Gastroesophageal sphincter (tissue), 3 donors: ENCODE measurements at regions not wholly inside any gene's neighbourhood (a gene's known extent, or its start where the extent isn't known, plus 50 kb on each side); places are given as distances from the start of the nearest gene placed in this dataset.

Experiments used
- EP300 ChIP-seq: sonication (generic); formaldehyde crosslinking; IDR thresholded peaks from one replicate; pipeline ENCODE4 v1.6.1; 2017; ENCODE audit warnings: antibody characterized with exemption, mild to moderate bottlenecking
- POLR2A ChIP-seq, 2 donors: fragments of 450-650 bp; IDR thresholded peaks; one replicate each; pipeline ENCODE4 v1.6.1; 2017; ENCODE audit warnings: antibody characterized with exemption in 2 of 2, mild to moderate bottlenecking in 2 of 2, moderate library complexity in 1 of 2
- POLR2AphosphoS5 ChIP-seq: sonication (generic); formaldehyde crosslinking; IDR thresholded peaks from one replicate; pipeline ENCODE4 v1.6.1; 2017; ENCODE audit warnings: antibody characterized with exemption
- TF ChIP-seq, protein P1 (sequence below), 4 experiments: fragments of 200-600 bp in 2 of 4; fragments of 450-650 bp in 2 of 4; sonication (generic) in 1 of 4; IDR thresholded peaks; one replicate each; pipeline ENCODE4 v1.5.1; 2017 to 2019; ENCODE audit warnings: antibody characterized with exemption in 4 of 4, mild to moderate bottlenecking in 2 of 4, moderate library complexity in 2 of 4

DNA sequence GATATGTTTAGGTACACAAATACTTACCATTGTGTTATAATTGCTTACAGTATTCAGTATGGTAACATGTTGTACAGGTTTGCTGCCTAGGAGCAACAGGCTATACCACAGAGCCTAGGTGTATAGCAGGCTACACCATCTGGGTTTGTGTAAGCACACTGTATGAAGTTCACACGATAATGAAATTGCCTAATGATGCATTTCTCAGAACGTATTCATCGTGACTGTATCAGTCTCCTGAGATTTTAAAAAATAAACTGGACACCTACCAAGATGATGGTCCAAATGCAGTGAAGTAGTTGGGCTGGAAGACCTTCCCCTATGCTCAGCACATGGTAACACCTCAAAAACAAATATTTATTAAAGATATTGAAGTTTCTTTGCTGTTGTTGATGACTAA is 103.3 kb upstream of the NFIB start:
- TF ChIP-seq POLR2A (IDR thresholded peaks at IDR 0.05) (no peak), POLR2AphosphoS5 (no peak), EP300 (no peak)
- TF ChIP-seq, protein P1, sequence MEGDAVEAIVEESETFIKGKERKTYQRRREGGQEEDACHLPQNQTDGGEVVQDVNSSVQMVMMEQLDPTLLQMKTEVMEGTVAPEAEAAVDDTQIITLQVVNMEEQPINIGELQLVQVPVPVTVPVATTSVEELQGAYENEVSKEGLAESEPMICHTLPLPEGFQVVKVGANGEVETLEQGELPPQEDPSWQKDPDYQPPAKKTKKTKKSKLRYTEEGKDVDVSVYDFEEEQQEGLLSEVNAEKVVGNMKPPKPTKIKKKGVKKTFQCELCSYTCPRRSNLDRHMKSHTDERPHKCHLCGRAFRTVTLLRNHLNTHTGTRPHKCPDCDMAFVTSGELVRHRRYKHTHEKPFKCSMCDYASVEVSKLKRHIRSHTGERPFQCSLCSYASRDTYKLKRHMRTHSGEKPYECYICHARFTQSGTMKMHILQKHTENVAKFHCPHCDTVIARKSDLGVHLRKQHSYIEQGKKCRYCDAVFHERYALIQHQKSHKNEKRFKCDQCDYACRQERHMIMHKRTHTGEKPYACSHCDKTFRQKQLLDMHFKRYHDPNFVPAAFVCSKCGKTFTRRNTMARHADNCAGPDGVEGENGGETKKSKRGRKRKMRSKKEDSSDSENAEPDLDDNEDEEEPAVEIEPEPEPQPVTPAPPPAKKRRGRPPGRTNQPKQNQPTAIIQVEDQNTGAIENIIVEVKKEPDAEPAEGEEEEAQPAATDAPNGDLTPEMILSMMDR (IDR thresholded peaks at IDR 0.05), result no peak
